K562 (cell line): ENCODE measurements at regions not wholly inside any gene's neighbourhood (a gene's known extent, or its start where the extent isn't known, plus 50 kb on each side); places are given as distances from the start of the nearest gene placed in this dataset.

ENCODE experiments used
- BRD4 ChIP-seq: fragments of 200-600 bp; sonication (generic); IDR thresholded peaks from 2 replicates; pipeline ENCODE4 v1.6.1; 2017; ENCODE audit warnings: inconsistent platforms
- CXXC5 ChIP-seq: fragments of 250-450 bp; sonication (Bioruptor Pico); IDR thresholded peaks from 2 replicates; pipeline ENCODE4 v1.8.0; 2022; ENCODE audit warnings: inconsistent platforms, mild to moderate bottlenecking, moderate library complexity
- EP300 ChIP-seq: IDR thresholded peaks from 2 replicates; pipeline ENCODE4 v1.6.1; 2012; ENCODE audit warnings: low read length, improper control_type of control experiment
- FOXM1 ChIP-seq, 2 experiments: fragments of 450-650 bp in 1 of 2; sonication (generic) in 1 of 2; formaldehyde crosslinking in 1 of 2; IDR thresholded peaks; 2 replicates each; pipeline versions ENCODE4 v1.6.1 to v1.9.0; 2017 to 2022; ENCODE audit warnings: low read depth in 2 of 2, mild to moderate bottlenecking in 2 of 2, missing genetic modification reagents in 1 of 2, moderate library complexity in 1 of 2
- HDAC2 ChIP-seq: fragments of 450-650 bp; IDR thresholded peaks from 2 replicates; pipeline ENCODE4 v1.6.1; 2016; ENCODE audit warnings: mild to moderate bottlenecking
- MEF2A ChIP-seq: IDR thresholded peaks from 2 replicates; pipeline ENCODE4 v1.6.1; 2011; ENCODE audit warnings: low read depth, mild to moderate bottlenecking, low read length, moderate library complexity; ENCODE audit not compliant: control insufficient read depth
- MIER1 ChIP-seq: fragments of 450-650 bp; IDR thresholded peaks from 2 replicates; pipeline ENCODE4 v1.6.1; 2016; ENCODE audit warnings: antibody characterized with exemption, mild to moderate bottlenecking, low read depth
- NFIC ChIP-seq: fragments of 450-650 bp; IDR thresholded peaks from 2 replicates; pipeline ENCODE4 v1.6.1; 2017; ENCODE audit warnings: mild to moderate bottlenecking, inconsistent platforms
- PML ChIP-seq: IDR thresholded peaks from 2 replicates; pipeline ENCODE4 v1.6.1; 2012; ENCODE audit warnings: low read length, inconsistent platforms
- SAFB2 ChIP-seq: fragments of 200-400 bp; formaldehyde crosslinking; IDR thresholded peaks from 2 replicates; pipeline ENCODE4 v1.6.1; 2018; ENCODE audit warnings: borderline replicate concordance, low read length, low read depth, moderate library complexity; ENCODE audit not compliant: severe bottlenecking
- SMARCA5 ChIP-seq: fragments of 450-650 bp; IDR thresholded peaks from 2 replicates; pipeline ENCODE4 v1.6.1; 2016
- SNRNP70 ChIP-seq: fragments of 200-400 bp; formaldehyde crosslinking; optimal IDR thresholded peaks from 2 replicates; pipeline ENCODE3; 2017; ENCODE audit warnings: low read depth, low read length
- TAL1 ChIP-seq: fragments of 450-650 bp; IDR thresholded peaks from 2 replicates; pipeline ENCODE4 v1.6.1; 2016; ENCODE audit warnings: mild to moderate bottlenecking
- TBP ChIP-seq: optimal IDR thresholded peaks from 2 replicates; pipeline ENCODE3; 2011; ENCODE audit warnings: low read depth, low read length, improper control_type of control experiment
- ZFX ChIP-seq: sonication (generic); formaldehyde crosslinking; IDR thresholded peaks from 2 replicates; pipeline ENCODE4 v1.8.0; 2022; ENCODE audit warnings: mild to moderate bottlenecking, missing genetic modification reagents, moderate library complexity
- ZNF174 ChIP-seq: fragments of 250-450 bp; sonication (Bioruptor Pico); IDR thresholded peaks from 2 replicates; pipeline ENCODE4 v1.4.0; 2020; ENCODE audit warnings: mild to moderate bottlenecking
- TF ChIP-seq, protein P1 (sequence below), 3 experiments: fragments of 200-800 bp in 1 of 3; fragments of 250-450 bp in 1 of 3; fragments of 450-650 bp in 1 of 3; sonication (Bioruptor Pico) in 1 of 3; sonication (Bioruptor generic) in 1 of 3; formaldehyde crosslinking in 1 of 3; IDR thresholded peaks; 2 replicates each; pipeline versions ENCODE4 v1.6.1 to v1.8.0; 2016 to 2022; ENCODE audit warnings: mild to moderate bottlenecking in 2 of 3, missing genetic modification characterization in 2 of 3, missing compliant biosample characterization in 1 of 3, moderate library complexity in 1 of 3
- TF ChIP-seq, protein P2 (sequence below): fragments of 250-450 bp; sonication (Bioruptor Pico); IDR thresholded peaks from 2 replicates; pipeline ENCODE4 v1.9.0; 2021; ENCODE audit warnings: mild to moderate bottlenecking
- TF ChIP-seq, protein P3 (sequence below): fragments of 450-650 bp; IDR thresholded peaks from 2 replicates; pipeline ENCODE4 v1.6.1; 2018; ENCODE audit warnings: mild to moderate bottlenecking, low read depth; ENCODE audit not compliant: partially characterized antibody
- TF ChIP-seq, protein P4 (sequence below): fragments of 450-650 bp; formaldehyde crosslinking; IDR thresholded peaks from 2 replicates; pipeline ENCODE4 v1.4.0; 2020; ENCODE audit warnings: mild to moderate bottlenecking, mixed read lengths
- TF ChIP-seq, protein P5 (sequence below): sonication (generic); formaldehyde crosslinking; IDR thresholded peaks from 2 replicates; pipeline ENCODE4 v1.8.0; 2022; ENCODE audit warnings: mild to moderate bottlenecking, missing genetic modification reagents

DNA sequence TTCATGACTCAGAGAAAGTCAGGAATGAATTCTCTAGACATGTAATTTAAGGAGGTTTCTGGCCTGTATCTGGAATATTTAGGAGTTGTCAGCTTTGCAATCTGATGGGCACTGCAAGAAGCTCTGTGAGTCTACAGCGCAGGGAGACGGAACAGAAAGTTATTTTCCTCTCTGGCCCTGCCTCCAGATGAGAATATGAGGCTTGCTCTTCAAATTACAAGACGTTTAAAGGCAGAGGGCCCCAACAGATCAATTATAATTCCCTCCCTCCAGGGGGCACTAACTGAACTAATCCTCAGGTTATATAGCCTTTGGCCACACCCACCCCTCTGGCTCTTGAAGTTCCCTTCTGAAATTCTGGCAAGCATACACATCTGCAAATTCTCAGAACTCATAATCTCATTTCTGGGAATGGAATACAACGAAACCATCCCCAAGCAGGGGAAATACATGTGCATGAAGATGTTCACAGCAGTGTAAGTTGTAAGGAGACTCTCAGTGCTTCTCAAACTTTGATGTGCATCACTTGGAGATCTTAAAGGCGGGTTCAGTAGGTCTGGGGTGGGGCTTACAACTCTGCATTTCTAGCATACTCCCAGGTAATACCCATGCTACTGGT lies 307.6 kb downstream of the CWC27 start (continued):
- TF ChIP-seq, protein P1, sequence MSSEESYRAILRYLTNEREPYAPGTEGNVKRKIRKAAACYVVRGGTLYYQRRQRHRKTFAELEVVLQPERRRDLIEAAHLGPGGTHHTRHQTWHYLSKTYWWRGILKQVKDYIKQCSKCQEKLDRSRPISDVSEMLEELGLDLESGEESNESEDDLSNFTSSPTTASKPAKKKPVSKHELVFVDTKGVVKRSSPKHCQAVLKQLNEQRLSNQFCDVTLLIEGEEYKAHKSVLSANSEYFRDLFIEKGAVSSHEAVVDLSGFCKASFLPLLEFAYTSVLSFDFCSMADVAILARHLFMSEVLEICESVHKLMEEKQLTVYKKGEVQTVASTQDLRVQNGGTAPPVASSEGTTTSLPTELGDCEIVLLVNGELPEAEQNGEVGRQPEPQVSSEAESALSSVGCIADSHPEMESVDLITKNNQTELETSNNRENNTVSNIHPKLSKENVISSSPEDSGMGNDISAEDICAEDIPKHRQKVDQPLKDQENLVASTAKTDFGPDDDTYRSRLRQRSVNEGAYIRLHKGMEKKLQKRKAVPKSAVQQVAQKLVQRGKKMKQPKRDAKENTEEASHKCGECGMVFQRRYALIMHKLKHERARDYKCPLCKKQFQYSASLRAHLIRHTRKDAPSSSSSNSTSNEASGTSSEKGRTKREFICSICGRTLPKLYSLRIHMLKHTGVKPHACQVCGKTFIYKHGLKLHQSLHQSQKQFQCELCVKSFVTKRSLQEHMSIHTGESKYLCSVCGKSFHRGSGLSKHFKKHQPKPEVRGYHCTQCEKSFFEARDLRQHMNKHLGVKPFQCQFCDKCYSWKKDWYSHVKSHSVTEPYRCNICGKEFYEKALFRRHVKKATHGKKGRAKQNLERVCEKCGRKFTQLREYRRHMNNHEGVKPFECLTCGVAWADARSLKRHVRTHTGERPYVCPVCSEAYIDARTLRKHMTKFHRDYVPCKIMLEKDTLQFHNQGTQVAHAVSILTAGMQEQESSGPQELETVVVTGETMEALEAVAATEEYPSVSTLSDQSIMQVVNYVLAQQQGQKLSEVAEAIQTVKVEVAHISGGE (CRISPR knock-in tag; IDR thresholded peaks at IDR 0.05) = no peak
- TF ChIP-seq FOXM1 (IDR thresholded peaks at IDR 0.05; ENCODE audit: low read depth) (peak; percentile 44), FOXM1 (CRISPR knock-in tag; IDR thresholded peaks at IDR 0.05; ENCODE audit: low read depth) (no peak), ZFX (no peak), SAFB2 (no peak), EP300 (peak; percentile 83), TBP (no peak), SMARCA5 (peak; percentile 56; the same call in 1 of the 2 replicates), BRD4 (no peak), CXXC5 (CRISPR knock-in tag) (peak; percentile 58), HDAC2 (peak; percentile 80), TAL1 (peak; percentile 21; the same call in 1 of the 2 replicates), PML (no peak), SNRNP70 (no peak), NFIC (peak; percentile 76), MIER1 (no peak), ZNF174 (no peak), MEF2A (0 out of 2 replicates have a peak, but pooled peaks have one; percentile 11)
- TF ChIP-seq, protein P2, sequence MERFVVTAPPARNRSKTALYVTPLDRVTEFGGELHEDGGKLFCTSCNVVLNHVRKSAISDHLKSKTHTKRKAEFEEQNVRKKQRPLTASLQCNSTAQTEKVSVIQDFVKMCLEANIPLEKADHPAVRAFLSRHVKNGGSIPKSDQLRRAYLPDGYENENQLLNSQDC (CRISPR knock-in tag) = no peak
- TF ChIP-seq, protein P3, sequence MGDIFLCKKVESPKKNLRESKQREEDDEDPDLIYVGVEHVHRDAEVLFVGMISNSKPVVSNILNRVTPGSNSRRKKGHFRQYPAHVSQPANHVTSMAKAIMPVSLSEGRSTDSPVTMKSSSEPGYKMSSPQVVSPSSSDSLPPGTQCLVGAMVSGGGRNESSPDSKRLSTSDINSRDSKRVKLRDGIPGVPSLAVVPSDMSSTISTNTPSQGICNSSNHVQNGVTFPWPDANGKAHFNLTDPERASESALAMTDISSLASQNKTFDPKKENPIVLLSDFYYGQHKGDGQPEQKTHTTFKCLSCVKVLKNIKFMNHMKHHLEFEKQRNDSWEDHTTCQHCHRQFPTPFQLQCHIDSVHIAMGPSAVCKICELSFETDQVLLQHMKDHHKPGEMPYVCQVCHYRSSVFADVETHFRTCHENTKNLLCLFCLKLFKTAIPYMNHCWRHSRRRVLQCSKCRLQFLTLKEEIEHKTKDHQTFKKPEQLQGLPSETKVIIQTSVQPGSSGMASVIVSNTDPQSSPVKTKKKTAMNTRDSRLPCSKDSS = no peak
- TF ChIP-seq, protein P4, sequence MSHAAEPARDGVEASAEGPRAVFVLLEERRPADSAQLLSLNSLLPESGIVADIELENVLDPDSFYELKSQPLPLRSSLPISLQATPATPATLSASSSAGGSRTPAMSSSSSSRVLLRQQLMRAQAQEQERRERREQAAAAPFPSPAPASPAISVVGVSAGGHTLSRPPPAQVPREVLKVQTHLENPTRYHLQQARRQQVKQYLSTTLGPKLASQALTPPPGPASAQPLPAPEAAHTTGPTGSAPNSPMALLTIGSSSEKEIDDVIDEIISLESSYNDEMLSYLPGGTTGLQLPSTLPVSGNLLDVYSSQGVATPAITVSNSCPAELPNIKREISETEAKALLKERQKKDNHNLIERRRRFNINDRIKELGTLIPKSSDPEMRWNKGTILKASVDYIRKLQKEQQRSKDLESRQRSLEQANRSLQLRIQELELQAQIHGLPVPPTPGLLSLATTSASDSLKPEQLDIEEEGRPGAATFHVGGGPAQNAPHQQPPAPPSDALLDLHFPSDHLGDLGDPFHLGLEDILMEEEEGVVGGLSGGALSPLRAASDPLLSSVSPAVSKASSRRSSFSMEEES (CRISPR knock-in tag) = no peak
- TF ChIP-seq, protein P5, sequence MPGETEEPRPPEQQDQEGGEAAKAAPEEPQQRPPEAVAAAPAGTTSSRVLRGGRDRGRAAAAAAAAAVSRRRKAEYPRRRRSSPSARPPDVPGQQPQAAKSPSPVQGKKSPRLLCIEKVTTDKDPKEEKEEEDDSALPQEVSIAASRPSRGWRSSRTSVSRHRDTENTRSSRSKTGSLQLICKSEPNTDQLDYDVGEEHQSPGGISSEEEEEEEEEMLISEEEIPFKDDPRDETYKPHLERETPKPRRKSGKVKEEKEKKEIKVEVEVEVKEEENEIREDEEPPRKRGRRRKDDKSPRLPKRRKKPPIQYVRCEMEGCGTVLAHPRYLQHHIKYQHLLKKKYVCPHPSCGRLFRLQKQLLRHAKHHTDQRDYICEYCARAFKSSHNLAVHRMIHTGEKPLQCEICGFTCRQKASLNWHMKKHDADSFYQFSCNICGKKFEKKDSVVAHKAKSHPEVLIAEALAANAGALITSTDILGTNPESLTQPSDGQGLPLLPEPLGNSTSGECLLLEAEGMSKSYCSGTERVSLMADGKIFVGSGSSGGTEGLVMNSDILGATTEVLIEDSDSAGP (CRISPR knock-in tag) = no peak
